ENCODE measurements at regions not wholly inside any gene's neighbourhood (a gene's known extent, or its start where the extent isn't known, plus 50 kb on each side); places are given as distances from the start of the nearest gene placed in this dataset.

GRCh38 chr13:61128850-61129645, 286.6 kb downstream of the PCDH20 start:
- no peak for ATAC-seq

GRCh38 chr13:61123538-61124289, 291.9 kb downstream of the PCDH20 start:
- no peak for TF ChIP-seq CTCF (IDR thresholded peaks at IDR 0.05)
- no peak overlapping the region for H3K4me3 ChIP-seq
- DNase-seq: no peak
- intact Hi-C loops (cut with DNase I): no loop called here
- no peaks in the 10 kb centered on the region for H3K36me3 ChIP-seq
- no peak for ATAC-seq
- H3K27me3 ChIP-seq (ENCODE audit: low read depth): no peaks in the 10 kb centered on the region
- H3K9me3 ChIP-seq: no peaks in the 10 kb centered on the region
- no peaks in the 10 kb centered on the region for H3K4me1 ChIP-seq
- H3K27ac ChIP-seq: no peak overlapping the region

More at GRCh38 chr13:61128850-61129645, 286.6 kb downstream of the PCDH20 start:
- H3K27me3 ChIP-seq (ENCODE audit: low read depth): no peaks in the 10 kb centered on the region
- H3K9me3 ChIP-seq: no peaks in the 10 kb centered on the region
- no peak for TF ChIP-seq CTCF (IDR thresholded peaks at IDR 0.05)
- H3K36me3 ChIP-seq: no peaks in the 10 kb centered on the region
- DNase-seq: no peak
- intact Hi-C loops (cut with DNase I): no loop called here
- H3K27ac ChIP-seq: no peak overlapping the region
- no peak overlapping the region for H3K4me3 ChIP-seq
- no peaks in the 10 kb centered on the region for H3K4me1 ChIP-seq

- ATAC-seq (peak in 1 of 2 donors; percentile 27), DNase-seq (no peak)
- Histone ChIP-seq H3K9me3 (no peaks in the 10 kb centered on the region), H3K36me3 (no peaks in the 10 kb centered on the region), H3K27me3 (ENCODE audit: low read depth) (no peaks in the 10 kb centered on the region), H3K4me3 (no peak overlapping the region), H3K4me1 (no peaks in the 10 kb centered on the region), H3K27ac (no peak overlapping the region)
- TF ChIP-seq CTCF (IDR thresholded peaks at IDR 0.05): no peak
- intact Hi-C loops (cut with DNase I): no loop called here
Observed at GRCh38 chr13:61113140-61113658, 302.4 kb downstream of the PCDH20 start.

GRCh38 chr13:61111529-61111928, 304.1 kb downstream of the PCDH20 start:
- ATAC-seq: no peak
- H3K27ac ChIP-seq: no peak overlapping the region
- H3K4me1 ChIP-seq: no peaks in the 10 kb centered on the region
- no peak overlapping the region for H3K4me3 ChIP-seq
- no peak for TF ChIP-seq CTCF (IDR thresholded peaks at IDR 0.05)
- no peak for DNase-seq
- no peaks in the 10 kb centered on the region for H3K9me3 ChIP-seq
- intact Hi-C loops (cut with DNase I): no loop called here
- H3K36me3 ChIP-seq: no peaks in the 10 kb centered on the region
- no peaks in the 10 kb centered on the region for H3K27me3 ChIP-seq (ENCODE audit: low read depth)

GRCh38 chr13:61110732-61111131, 304.9 kb downstream of the PCDH20 start:
- no peak for TF ChIP-seq CTCF (IDR thresholded peaks at IDR 0.05)
- intact Hi-C loops (cut with DNase I): no loop called here

More at GRCh38 chr13:61110732-61111131, 304.9 kb downstream of the PCDH20 start:
- no peaks in the 10 kb centered on the region for H3K27me3 ChIP-seq (ENCODE audit: low read depth)
- H3K4me1 ChIP-seq: no peaks in the 10 kb centered on the region
- no peak overlapping the region for H3K4me3 ChIP-seq
- no peak for ATAC-seq
- no peak for DNase-seq
- H3K36me3 ChIP-seq: no peaks in the 10 kb centered on the region
- H3K9me3 ChIP-seq: no peaks in the 10 kb centered on the region
- H3K27ac ChIP-seq: no peak overlapping the region
